ENCODE measurements at regions not wholly inside any gene's neighbourhood (a gene's known extent, or its start where the extent isn't known, plus 50 kb on each side); places are given as distances from the start of the nearest gene placed in this dataset.

DNA sequence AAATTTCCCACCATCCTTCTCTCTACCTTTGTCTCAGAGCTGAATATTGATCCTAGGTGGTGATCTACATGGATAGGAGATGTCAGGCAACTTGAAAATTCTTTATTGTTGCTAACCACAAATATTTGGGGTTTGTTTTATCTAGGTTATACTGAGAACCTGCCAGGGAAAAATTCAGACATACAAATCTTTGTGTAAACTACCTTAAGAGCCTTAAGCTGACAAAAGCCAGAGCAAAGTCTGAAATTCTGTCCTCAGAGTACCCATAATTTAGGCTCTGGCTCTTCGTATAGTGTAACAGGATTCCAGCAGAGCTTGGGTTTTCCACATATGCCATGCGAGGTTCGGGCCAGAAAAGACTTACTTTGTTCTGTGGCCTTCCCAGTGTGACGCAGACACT, 406.7 kb upstream of the MAF start:
- no peaks in the 10 kb centered on the region for H3K4me1 ChIP-seq
- H3K27ac ChIP-seq = no peak overlapping the region
- H3K4me3 ChIP-seq = no peak overlapping the region
- no peaks in the 10 kb centered on the region for H3K36me3 ChIP-seq (ENCODE audit: insufficient read depth in 1 of 2, low read depth in 1 of 2)
- no peaks in the 10 kb centered on the region for H3K9me3 ChIP-seq
- TF ChIP-seq, protein P1, sequence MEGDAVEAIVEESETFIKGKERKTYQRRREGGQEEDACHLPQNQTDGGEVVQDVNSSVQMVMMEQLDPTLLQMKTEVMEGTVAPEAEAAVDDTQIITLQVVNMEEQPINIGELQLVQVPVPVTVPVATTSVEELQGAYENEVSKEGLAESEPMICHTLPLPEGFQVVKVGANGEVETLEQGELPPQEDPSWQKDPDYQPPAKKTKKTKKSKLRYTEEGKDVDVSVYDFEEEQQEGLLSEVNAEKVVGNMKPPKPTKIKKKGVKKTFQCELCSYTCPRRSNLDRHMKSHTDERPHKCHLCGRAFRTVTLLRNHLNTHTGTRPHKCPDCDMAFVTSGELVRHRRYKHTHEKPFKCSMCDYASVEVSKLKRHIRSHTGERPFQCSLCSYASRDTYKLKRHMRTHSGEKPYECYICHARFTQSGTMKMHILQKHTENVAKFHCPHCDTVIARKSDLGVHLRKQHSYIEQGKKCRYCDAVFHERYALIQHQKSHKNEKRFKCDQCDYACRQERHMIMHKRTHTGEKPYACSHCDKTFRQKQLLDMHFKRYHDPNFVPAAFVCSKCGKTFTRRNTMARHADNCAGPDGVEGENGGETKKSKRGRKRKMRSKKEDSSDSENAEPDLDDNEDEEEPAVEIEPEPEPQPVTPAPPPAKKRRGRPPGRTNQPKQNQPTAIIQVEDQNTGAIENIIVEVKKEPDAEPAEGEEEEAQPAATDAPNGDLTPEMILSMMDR (IDR thresholded peaks at IDR 0.05) = no peak
- ATAC-seq (no peak), DNase-seq (no peak)
- intact Hi-C loops (cut with DNase I) = no loop called here
- 56 to 72% (median 63%) methylated on average over 4 of the region's 4 CpGs for WGBS, 3 donors
- peaks cover 0 to 2% (median 0%) of the 10 kb centered on the region in 3 donors for H3K27me3 ChIP-seq (ENCODE audit: insufficient read depth in 3 of 3, low read length in 2 of 3)

DNA sequence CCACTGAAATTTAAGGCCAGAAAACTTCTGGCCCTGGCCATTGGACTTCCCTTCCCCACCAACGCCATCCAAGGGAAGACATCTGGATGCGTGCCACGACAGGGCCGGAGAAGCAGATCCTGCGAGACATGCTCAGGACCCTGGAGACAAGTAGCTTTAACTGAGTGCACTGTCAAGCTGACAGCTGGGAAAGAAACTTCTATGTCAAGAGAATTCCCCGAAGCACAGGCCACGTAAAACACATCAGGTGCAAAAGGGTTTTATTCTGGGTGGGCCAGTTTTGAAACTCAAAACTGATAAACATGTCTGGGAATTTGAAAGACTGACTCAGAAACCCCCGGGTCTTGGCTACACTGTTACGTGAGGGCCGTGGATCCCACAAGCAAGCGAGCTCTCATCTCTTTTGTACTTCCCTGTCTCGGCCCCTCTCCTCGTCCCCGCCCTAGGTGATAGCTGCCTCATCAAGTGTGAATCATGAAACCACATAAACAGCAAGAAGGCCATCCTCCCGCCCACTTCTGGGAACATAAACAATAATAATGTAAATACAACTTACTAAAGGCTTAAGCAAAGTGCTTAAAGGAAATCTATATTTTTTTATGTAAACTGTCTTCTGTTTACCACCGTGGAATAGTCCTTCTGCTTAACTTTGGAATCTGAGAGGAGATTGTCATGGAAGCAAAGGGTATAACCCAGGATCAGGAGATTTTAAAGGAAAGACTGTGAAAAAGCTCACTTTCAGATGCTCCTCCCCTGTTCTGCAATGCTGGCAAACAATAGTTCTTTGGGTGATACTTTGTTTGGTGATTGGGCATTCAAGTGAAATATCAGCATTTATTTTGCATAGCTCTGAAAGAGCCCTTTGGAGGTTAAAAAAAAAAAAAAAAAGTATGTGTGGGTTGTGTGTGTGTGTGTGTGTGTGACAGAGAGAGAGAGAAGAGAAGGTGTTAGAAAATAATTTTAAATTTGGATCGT, 406.0 kb upstream of the MAF start:
- H3K4me1 ChIP-seq = no peaks in the 10 kb centered on the region
- H3K27ac ChIP-seq = no peak overlapping the region
- H3K36me3 ChIP-seq (ENCODE audit: insufficient read depth in 1 of 2, low read depth in 1 of 2) = no peaks in the 10 kb centered on the region
- 44 to 53% (median 48%) methylated on average over 17 of the region's 17 CpGs for WGBS, 3 donors
- DNase-seq (peak; percentile 20 to 62), ATAC-seq (no peak)
- H3K9me3 ChIP-seq = no peaks in the 10 kb centered on the region
- intact Hi-C loops (cut with DNase I) = no loop called here
- H3K4me3 ChIP-seq = no peak overlapping the region
- H3K27me3 ChIP-seq (ENCODE audit: insufficient read depth in 3 of 3, low read length in 2 of 3) = peaks cover 0 to 2% (median 0%) of the 10 kb centered on the region in 3 donors
- TF ChIP-seq, protein P1 (IDR thresholded peaks at IDR 0.05) = no peak

DNA sequence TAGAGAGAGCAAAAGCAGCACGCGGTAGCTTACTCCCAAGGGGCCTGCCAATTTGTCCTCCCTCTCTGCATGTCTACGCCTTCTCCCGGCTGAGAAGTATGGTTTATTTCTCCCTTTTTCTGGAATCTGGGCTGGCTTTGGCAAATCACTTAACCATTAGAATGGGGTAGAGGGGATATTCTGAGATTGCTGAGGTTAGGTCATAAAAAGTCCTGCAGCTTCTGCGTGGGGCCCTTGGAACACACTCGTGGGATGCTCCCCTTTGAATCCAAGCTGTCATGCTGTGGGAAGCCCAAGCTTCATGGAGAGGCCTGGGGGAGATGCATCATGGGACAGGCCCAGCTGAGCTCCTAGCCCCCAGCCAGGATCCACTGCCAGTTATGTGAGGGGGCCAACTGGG, 403.6 kb upstream of the MAF start:
- no peaks in the 10 kb centered on the region for H3K9me3 ChIP-seq
- H3K4me3 ChIP-seq = no peak overlapping the region
- TF ChIP-seq, protein P1 (IDR thresholded peaks at IDR 0.05) = no peak
- intact Hi-C loops (cut with DNase I) = no loop called here
- H3K4me1 ChIP-seq = no peaks in the 10 kb centered on the region
- H3K27ac ChIP-seq = no peak overlapping the region
- peaks cover 0 to 2% (median 0%) of the 10 kb centered on the region in 3 donors for H3K27me3 ChIP-seq (ENCODE audit: insufficient read depth in 3 of 3, low read length in 2 of 3)
- 91 to 95% (median 92%) methylated on average over 6 of the region's 6 CpGs for WGBS, 3 donors
- no peaks in the 10 kb centered on the region for H3K36me3 ChIP-seq (ENCODE audit: insufficient read depth in 1 of 2, low read depth in 1 of 2)
- ATAC-seq (no peak), DNase-seq (no peak)

DNA sequence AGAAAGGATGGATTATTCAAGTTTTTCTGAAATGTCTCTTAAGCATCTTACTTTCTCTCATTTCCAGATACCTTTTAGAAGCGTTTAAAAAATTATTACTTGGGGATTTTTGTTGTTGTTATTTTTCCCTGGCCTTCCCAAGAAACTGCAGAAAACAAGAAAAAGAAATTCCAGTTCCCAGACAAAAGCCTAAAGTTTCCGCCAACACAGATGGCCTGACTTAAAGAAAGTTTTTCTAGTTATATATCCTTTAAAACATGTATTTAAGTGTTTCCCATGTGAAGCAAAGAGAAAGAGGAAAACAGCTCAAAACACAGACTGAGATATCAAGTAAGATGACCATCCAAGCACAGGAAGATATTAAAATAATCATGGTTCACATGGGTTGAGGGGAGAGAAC, 401.7 kb upstream of the MAF start:
- intact Hi-C loops (cut with DNase I) = no loop called here
- H3K4me1 ChIP-seq = no peaks in the 10 kb centered on the region
- no peaks in the 10 kb centered on the region for H3K36me3 ChIP-seq (ENCODE audit: insufficient read depth in 1 of 2, low read depth in 1 of 2)
- TF ChIP-seq, protein P1 (IDR thresholded peaks at IDR 0.05) = no peak
- no peak for ATAC-seq
- DNase-seq = no peak
- H3K27me3 ChIP-seq (ENCODE audit: insufficient read depth in 3 of 3, low read length in 2 of 3) = peaks cover 0 to 2% (median 0%) of the 10 kb centered on the region in 3 donors
- WGBS, 3 donors = 92 to 96% (median 94%) methylated on average over 2 of the region's 2 CpGs
- H3K27ac ChIP-seq = no peak overlapping the region
- H3K4me3 ChIP-seq = no peak overlapping the region
- no peaks in the 10 kb centered on the region for H3K9me3 ChIP-seq
